ENCODE measurements at regions not wholly inside any gene's neighbourhood (a gene's known extent, or its start where the extent isn't known, plus 50 kb on each side); places are given as distances from the start of the nearest gene placed in this dataset.

DNA sequence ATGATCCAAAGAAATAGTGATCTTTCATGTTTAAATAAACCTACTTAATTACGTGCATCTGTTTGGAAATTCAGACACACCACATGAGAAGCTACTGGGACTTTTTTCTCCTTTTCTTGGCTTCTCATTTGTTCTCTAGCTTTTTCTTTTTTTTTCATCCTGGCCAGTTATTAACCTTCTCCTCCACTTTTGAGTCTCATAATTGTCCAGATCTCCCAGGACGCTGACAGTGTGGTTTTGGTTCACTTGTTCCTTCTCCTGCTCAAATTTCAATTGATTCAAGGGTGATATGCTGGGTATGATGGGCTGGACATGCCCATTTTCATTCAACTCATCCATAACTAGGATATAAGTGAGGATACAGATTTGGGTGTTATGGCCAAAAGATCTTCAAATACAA, 152.3 kb downstream of the TM9SF2 start:
- no peak for TF ChIP-seq POLR2AphosphoS5 (IDR thresholded peaks at IDR 0.05; ENCODE audit: low read depth, low read length)
- no peak for TF ChIP-seq SIN3A (IDR thresholded peaks at IDR 0.05; ENCODE audit: borderline replicate concordance, insufficient read depth, low read length)
- TF ChIP-seq FOXP2 (optimal IDR thresholded peaks at IDR 0.05; ENCODE audit: borderline replicate concordance, extremely low read depth, extremely low read length, insufficient read depth), result no peak
- TF ChIP-seq, protein P1, sequence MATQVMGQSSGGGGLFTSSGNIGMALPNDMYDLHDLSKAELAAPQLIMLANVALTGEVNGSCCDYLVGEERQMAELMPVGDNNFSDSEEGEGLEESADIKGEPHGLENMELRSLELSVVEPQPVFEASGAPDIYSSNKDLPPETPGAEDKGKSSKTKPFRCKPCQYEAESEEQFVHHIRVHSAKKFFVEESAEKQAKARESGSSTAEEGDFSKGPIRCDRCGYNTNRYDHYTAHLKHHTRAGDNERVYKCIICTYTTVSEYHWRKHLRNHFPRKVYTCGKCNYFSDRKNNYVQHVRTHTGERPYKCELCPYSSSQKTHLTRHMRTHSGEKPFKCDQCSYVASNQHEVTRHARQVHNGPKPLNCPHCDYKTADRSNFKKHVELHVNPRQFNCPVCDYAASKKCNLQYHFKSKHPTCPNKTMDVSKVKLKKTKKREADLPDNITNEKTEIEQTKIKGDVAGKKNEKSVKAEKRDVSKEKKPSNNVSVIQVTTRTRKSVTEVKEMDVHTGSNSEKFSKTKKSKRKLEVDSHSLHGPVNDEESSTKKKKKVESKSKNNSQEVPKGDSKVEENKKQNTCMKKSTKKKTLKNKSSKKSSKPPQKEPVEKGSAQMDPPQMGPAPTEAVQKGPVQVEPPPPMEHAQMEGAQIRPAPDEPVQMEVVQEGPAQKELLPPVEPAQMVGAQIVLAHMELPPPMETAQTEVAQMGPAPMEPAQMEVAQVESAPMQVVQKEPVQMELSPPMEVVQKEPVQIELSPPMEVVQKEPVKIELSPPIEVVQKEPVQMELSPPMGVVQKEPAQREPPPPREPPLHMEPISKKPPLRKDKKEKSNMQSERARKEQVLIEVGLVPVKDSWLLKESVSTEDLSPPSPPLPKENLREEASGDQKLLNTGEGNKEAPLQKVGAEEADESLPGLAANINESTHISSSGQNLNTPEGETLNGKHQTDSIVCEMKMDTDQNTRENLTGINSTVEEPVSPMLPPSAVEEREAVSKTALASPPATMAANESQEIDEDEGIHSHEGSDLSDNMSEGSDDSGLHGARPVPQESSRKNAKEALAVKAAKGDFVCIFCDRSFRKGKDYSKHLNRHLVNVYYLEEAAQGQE (IDR thresholded peaks at IDR 0.05; ENCODE audit: insufficient read depth in 1 of 2, low read depth in 2 of 2, low read length in 2 of 2), result no peak
- TF ChIP-seq TAF1 (IDR thresholded peaks at IDR 0.05; ENCODE audit: borderline replicate concordance, insufficient read depth, low read length), result no peak

Data from PFSK-1 (cell line).